Heart left ventricle (tissue), 13 donors: ENCODE measurements at regions not wholly inside any gene's neighbourhood (a gene's known extent, or its start where the extent isn't known, plus 50 kb on each side); places are given as distances from the start of the nearest gene placed in this dataset.

Experiments used
- POLR2A ChIP-seq, 2 donors: fragments of 450-650 bp; IDR thresholded peaks; one replicate each; pipeline ENCODE4 v1.6.1; 2017; ENCODE audit warnings: antibody characterized with exemption in 2 of 2, mild to moderate bottlenecking in 2 of 2, moderate library complexity in 2 of 2
- TF ChIP-seq, protein P1 (sequence below), 12 donors: fragments of 200-600 bp; sonication (generic) in 4 of 12; IDR thresholded peaks; one replicate each; pipeline versions ENCODE4 v1.5.0 to v1.8.0; 2018 to 2022; ENCODE audit warnings: antibody characterized with exemption in 12 of 12, mild to moderate bottlenecking in 5 of 12
- donor health status: ischemic (EF 13 %, LVEDD 7.1; RV severe dilation, severe dysfunction).
- donor health status: DM: no; HTN: yes; CAD: no.
- donor health status: DM: no; HTN: no; CAD: no.
- donor health status: ischemic (EF 25% LVEDD 6.9; RV normal size, moderate dysfunction).
- donor health status: ischemic (EF 25% LVEDD 5.7; RV mildly dilated, moderate dysfunction).
- donor health status: ischemic (EF 35%, LVEDD 5.7; RV mildly dilated, moderate dysfunction).
- donor health status: nonischemic (EF 11% LVEDD 7.7; RV severe dilation, severe dysfunction).
- donor health status: DM: yes; HTN: yes; CAD: no.
- donor health status: PGD.
- donor health status: ischemic (EF 29% LVEDD 5.4; RV normal size, mild dysfunction).
- donor health status: nonischemic (EF 23%, LVEDD 6.1; RV moderate dilation, normal function).

DNA sequence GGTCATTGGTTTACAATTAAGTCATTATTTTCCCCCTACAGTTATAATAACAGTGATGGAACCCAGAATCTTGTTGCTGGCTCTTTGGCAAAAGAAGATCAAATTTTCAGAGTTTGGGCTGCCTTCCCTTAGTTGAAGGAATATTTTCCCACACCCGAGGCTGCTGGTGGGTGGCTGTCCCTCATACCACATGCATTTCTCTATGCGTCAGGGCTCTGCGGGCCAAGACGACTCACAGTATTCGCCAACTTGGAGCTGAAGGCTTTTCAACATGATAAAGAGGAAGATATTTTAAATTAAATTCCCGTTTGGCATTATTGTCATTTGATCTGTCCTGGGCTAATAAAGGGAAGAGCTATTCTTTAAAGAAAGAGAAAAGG lies 102.2 kb upstream of the SASH1 start:
- TF ChIP-seq, protein P1, sequence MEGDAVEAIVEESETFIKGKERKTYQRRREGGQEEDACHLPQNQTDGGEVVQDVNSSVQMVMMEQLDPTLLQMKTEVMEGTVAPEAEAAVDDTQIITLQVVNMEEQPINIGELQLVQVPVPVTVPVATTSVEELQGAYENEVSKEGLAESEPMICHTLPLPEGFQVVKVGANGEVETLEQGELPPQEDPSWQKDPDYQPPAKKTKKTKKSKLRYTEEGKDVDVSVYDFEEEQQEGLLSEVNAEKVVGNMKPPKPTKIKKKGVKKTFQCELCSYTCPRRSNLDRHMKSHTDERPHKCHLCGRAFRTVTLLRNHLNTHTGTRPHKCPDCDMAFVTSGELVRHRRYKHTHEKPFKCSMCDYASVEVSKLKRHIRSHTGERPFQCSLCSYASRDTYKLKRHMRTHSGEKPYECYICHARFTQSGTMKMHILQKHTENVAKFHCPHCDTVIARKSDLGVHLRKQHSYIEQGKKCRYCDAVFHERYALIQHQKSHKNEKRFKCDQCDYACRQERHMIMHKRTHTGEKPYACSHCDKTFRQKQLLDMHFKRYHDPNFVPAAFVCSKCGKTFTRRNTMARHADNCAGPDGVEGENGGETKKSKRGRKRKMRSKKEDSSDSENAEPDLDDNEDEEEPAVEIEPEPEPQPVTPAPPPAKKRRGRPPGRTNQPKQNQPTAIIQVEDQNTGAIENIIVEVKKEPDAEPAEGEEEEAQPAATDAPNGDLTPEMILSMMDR (IDR thresholded peaks at IDR 0.05) = no peak
- no peak for TF ChIP-seq POLR2A (IDR thresholded peaks at IDR 0.05)
